OCI-LY7 (cell line): ENCODE measurements at regions not wholly inside any gene's neighbourhood (a gene's known extent, or its start where the extent isn't known, plus 50 kb on each side); places are given as distances from the start of the nearest gene placed in this dataset.
A peak's percentile ranks its signal among the peaks of the same experiment; 100 is the strongest.

Source experiments
- BruUV-seq: library from RNA; stranded (reverse); fragments of 400-500 nt; replicated peaks from 2 replicates; lab custom pipeline; 2021; lab: Mats Ljungman, UMichigan
- CTCF ChIA-PET: fragments of 300-600 bp; sonication (Branson Sonifier 250); formaldehyde crosslinking; loops from one replicate; lab custom pipeline; 2022; ENCODE audit warnings: antibody characterized with exemption; ENCODE audit not compliant: unreplicated experiment; lab: Charles Lee
- POLR2A ChIA-PET: fragments of 300-600 bp; sonication (Branson Sonifier 250); formaldehyde crosslinking; loops from one replicate; lab custom pipeline; 2022; ENCODE audit warnings: antibody characterized with exemption; lab: Charles Lee
- DNase-seq: peaks from one replicate; pipeline ENCODE4 v3.0.0-alpha.2; 2015; ENCODE audit warnings: low spot score
- H2AFZ ChIP-seq: fragments of 200-600 bp; sonication (generic), shearing (Covaris generic); 2 replicates; pipeline ENCODE4 v1.6.1; 2014; ENCODE audit warnings: mild to moderate bottlenecking, antibody characterized with exemption, low read length, moderate library complexity
- H3K27ac ChIP-seq: fragments of 200-600 bp; sonication (generic); 2 replicates; pipeline ENCODE4 v1.5.1; 2014; ENCODE audit warnings: mixed run types, low read depth, mild to moderate bottlenecking, moderate library complexity, low read length, inconsistent platforms; ENCODE audit not compliant: poor library complexity, severe bottlenecking
- H3K36me3 ChIP-seq: fragments of 200-600 bp; sonication (generic); 2 replicates; pipeline ENCODE4 v1.6.1; 2014; ENCODE audit warnings: mild to moderate bottlenecking, antibody characterized with exemption, low read length, moderate library complexity, mixed read lengths; ENCODE audit not compliant: insufficient read depth
- H3K4me1 ChIP-seq: fragments of 200-600 bp; sonication (generic); 2 replicates; pipeline ENCODE4 v1.5.1; 2014; ENCODE audit warnings: mild to moderate bottlenecking, low read length; ENCODE audit not compliant: insufficient read depth, poor library complexity, severe bottlenecking
- H3K4me2 ChIP-seq: fragments of 200-600 bp; sonication (generic); 2 replicates; pipeline ENCODE4 v1.6.1; 2014; ENCODE audit warnings: mild to moderate bottlenecking, low read length
- H3K4me3 ChIP-seq: fragments of 200-600 bp; sonication (generic); 2 replicates; pipeline ENCODE4 v1.5.1; 2014; ENCODE audit warnings: mild to moderate bottlenecking, low read depth, low read length; ENCODE audit not compliant: poor library complexity, severe bottlenecking
- H3K79me2 ChIP-seq: fragments of 200-600 bp; sonication (generic); 2 replicates; pipeline ENCODE4 v1.6.1; 2016; ENCODE audit warnings: low read depth, mild to moderate bottlenecking, low read length, moderate library complexity, mixed read lengths; ENCODE audit not compliant: insufficient read depth
- H3K9me2 ChIP-seq: fragments of 200-600 bp; sonication (generic); 2 replicates; pipeline ENCODE4 v1.6.1; 2016; ENCODE audit warnings: mild to moderate bottlenecking, low read length, mixed read lengths; ENCODE audit not compliant: insufficient read depth
- H3K9me3 ChIP-seq: fragments of 200-600 bp; sonication (generic); 2 replicates; pipeline ENCODE4 v1.6.1; 2014; ENCODE audit warnings: mild to moderate bottlenecking, mixed run types, low read length, mixed read lengths
- H4K20me1 ChIP-seq: fragments of 200-600 bp; sonication (generic); 2 replicates; pipeline ENCODE4 v1.6.1; 2014; ENCODE audit warnings: mild to moderate bottlenecking, antibody characterized with exemption, low read length, moderate library complexity, mixed read lengths; ENCODE audit not compliant: insufficient read depth
- CTCF ChIP-seq: fragments of 200-600 bp; sonication (generic); conservative IDR thresholded peaks from 2 replicates; pipeline ENCODE4 v1.5.1; 2014; ENCODE audit warnings: mild to moderate bottlenecking, antibody characterized with exemption, low read length, moderate library complexity, mixed read lengths
- EZH2phosphoT487 ChIP-seq: fragments of 200-600 bp; sonication (generic); IDR thresholded peaks from 2 replicates; pipeline ENCODE4 v1.6.1; 2018; ENCODE audit warnings: low read depth, borderline replicate concordance, mild to moderate bottlenecking, mixed run types, antibody characterized with exemption, low read length, moderate library complexity, mixed read lengths
- intact Hi-C: fragments of 100-400 bp; cut with micrococcal nuclease; formaldehyde crosslinking; loops from one replicate; pipeline ENCODE4 v1.10.0; 2022; ENCODE audit not compliant: unreplicated experiment

- no peaks in the 10 kb centered on the region for H4K20me1 ChIP-seq
- H3K9me3 ChIP-seq: no peaks in the 10 kb centered on the region
- no peaks in the 10 kb centered on the region for H3K79me2 ChIP-seq
- TF ChIP-seq CTCF (no peak), EZH2phosphoT487 (no peak)
- ChIA-PET POLR2A (interaction anchor here (1.1 kb wide), 1 partner anchor 14 kb away, joined by 4 read pairs; no protein-coding TSS in a partner anchor), CTCF (no interaction called here)
- H3K27ac ChIP-seq: no peak overlapping the region
- peak; percentile 54 for DNase-seq
- H2AFZ ChIP-seq: no peak overlapping the region
- peak overlapping the region; percentile 10; the same call in 1 of the 2 replicates for H3K4me2 ChIP-seq
- peaks cover 35% of the 10 kb centered on the region for H3K4me1 ChIP-seq
- intact Hi-C loops: no loop called here
- no peaks in the 10 kb centered on the region for H3K9me2 ChIP-seq
- H3K4me3 ChIP-seq: no peak overlapping the region
- no TSS peak for BruUV-seq
- H3K36me3 ChIP-seq: no peaks in the 10 kb centered on the region
These were observed 456.6 kb upstream of the PROK2 start for GRCh38 chr3:72241525-72241924.

- Histone ChIP-seq H3K9me2 (no peaks in the 10 kb centered on the region), H3K9me3 (no peaks in the 10 kb centered on the region), H3K4me2 (no peak overlapping the region), H3K79me2 (no peaks in the 10 kb centered on the region), H3K4me1 (peaks cover 33% of the 10 kb centered on the region), H4K20me1 (no peaks in the 10 kb centered on the region), H3K27ac (no peak overlapping the region), H3K36me3 (no peaks in the 10 kb centered on the region), H3K4me3 (no peak overlapping the region), H2AFZ (no peak overlapping the region)
- no peak for DNase-seq
- intact Hi-C loops: no loop called here
- TF ChIP-seq CTCF (no peak), EZH2phosphoT487 (no peak)
- CTCF ChIA-PET: no interaction called here
- BruUV-seq: no TSS peak
- POLR2A ChIA-PET: interaction anchor here (0.5 to 1.2 kb wide), 3 partner anchors 13 to 340 kb away, joined by 3 to 4 read pairs (median 4); no protein-coding TSS in a partner anchor
These were observed 455.6 kb upstream of the PROK2 start for GRCh38 chr3:72240531-72240930.

GRCh38 chr3:72238801-72239200 lies 453.9 kb upstream of the PROK2 start:
- Histone ChIP-seq H3K4me1 (peaks cover 16% of the 10 kb centered on the region), H3K4me2 (no peak overlapping the region), H3K9me3 (no peaks in the 10 kb centered on the region), H3K79me2 (no peaks in the 10 kb centered on the region), H3K4me3 (no peak overlapping the region), H2AFZ (no peak overlapping the region), H4K20me1 (no peaks in the 10 kb centered on the region), H3K27ac (no peak overlapping the region), H3K36me3 (no peaks in the 10 kb centered on the region), H3K9me2 (no peaks in the 10 kb centered on the region)
- POLR2A ChIA-PET: interaction anchor here (0.7 to 1.6 kb wide), 5 partner anchors 11 to 54 kb away, joined by 3 to 4 read pairs (median 3); no protein-coding TSS in a partner anchor
- TF ChIP-seq EZH2phosphoT487 (no peak), CTCF (no peak)
- CTCF ChIA-PET: no interaction called here
- intact Hi-C loops: no loop called here
- BruUV-seq: no TSS peak
- DNase-seq: no peak
